ENCODE measurements at regions not wholly inside any gene's neighbourhood (a gene's known extent, or its start where the extent isn't known, plus 50 kb on each side); places are given as distances from the start of the nearest gene placed in this dataset.
A peak's percentile ranks its signal among the peaks of the same experiment; 100 is the strongest.

- Mint-ChIP-seq H3K27ac (peak overlapping the region in 1 of 7 donors; percentile 23), H3K36me3 (no peaks in the 10 kb centered on the region), H3K9me3 (peaks cover 0 to 2% (median 0%) of the 10 kb centered on the region in 7 donors), H3K4me3 (no peak overlapping the region), H3K27me3 (ENCODE audit: low read depth in 3 of 3) (peaks cover 0 to 4% (median 1%) of the 10 kb centered on the region in 3 donors), H3K4me1 (peaks cover 4% of the 10 kb centered on the region)
- Histone ChIP-seq H3K9me3 (replicated peaks in 1 of 2; ENCODE audit: control insufficient read depth in 1 of 2, insufficient read depth in 1 of 2, low read length in 2 of 2) (no peaks in the 10 kb centered on the region), H3K4me2 (replicated peaks; ENCODE audit: extremely low read depth, low read length, poor library complexity, severe bottlenecking) (no peak overlapping the region), H3K4me3 (replicated peaks in 1 of 3; ENCODE audit: low read depth in 2 of 3, low read length in 3 of 3) (no peak overlapping the region), H3K27me3 (ENCODE audit: control insufficient read depth in 2 of 2, insufficient read depth in 2 of 2, low read length in 2 of 2) (no peaks in the 10 kb centered on the region), H3K36me3 (replicated peaks in 1 of 2; ENCODE audit: control insufficient read depth in 1 of 2, insufficient read depth in 2 of 2, low read length in 2 of 2) (no peaks in the 10 kb centered on the region), H3K9ac (ENCODE audit: insufficient read depth, low read length, poor library complexity, severe bottlenecking) (no peak overlapping the region), H3K79me2 (ENCODE audit: insufficient read depth, low read length) (no peaks in the 10 kb centered on the region), H3K4me1 (ENCODE audit: control insufficient read depth in 1 of 2, insufficient read depth in 2 of 2, low read length in 2 of 2) (no peaks in the 10 kb centered on the region), H2AFZ (ENCODE audit: insufficient read depth, low read depth, low read length, poor library complexity, severe bottlenecking) (no peak overlapping the region), H3K27ac (ENCODE audit: low read depth in 1 of 2, low read length in 2 of 2) (no peak overlapping the region), H4K20me1 (ENCODE audit: insufficient read depth, low read length) (no peaks in the 10 kb centered on the region)
- intact Hi-C loops (cut with micrococcal nuclease): no loop called here
- TF ChIP-seq CTCF (IDR thresholded peaks at IDR 0.05): no peak
- no peak for DNase-seq
Measured at GRCh38 chr6:105847433-105847832, 238.7 kb upstream of the PRDM1 start.

GRCh38 chr6:105844275-105844883, 241.8 kb upstream of the PRDM1 start:
- no peak overlapping the region for H3K9ac ChIP-seq (ENCODE audit: insufficient read depth, low read length, poor library complexity, severe bottlenecking)
- H3K4me3 Mint-ChIP-seq: no peak overlapping the region
- peaks cover 0 to 2% (median 0%) of the 10 kb centered on the region in 7 donors for H3K9me3 Mint-ChIP-seq
- 80% methylated on average over 1 of the region's 7 CpGs for WGBS (ENCODE audit: insufficient coverage)
- H2AFZ ChIP-seq (ENCODE audit: insufficient read depth, low read depth, low read length, poor library complexity, severe bottlenecking): no peak overlapping the region
- no peak overlapping the region for H3K4me2 ChIP-seq (replicated peaks; ENCODE audit: extremely low read depth, low read length, poor library complexity, severe bottlenecking)
- no peak overlapping the region for H3K4me3 ChIP-seq (replicated peaks in 1 of 3; ENCODE audit: low read depth in 2 of 3, low read length in 3 of 3)
- no peaks in the 10 kb centered on the region for H3K4me1 ChIP-seq (ENCODE audit: control insufficient read depth in 1 of 2, insufficient read depth in 2 of 2, low read length in 2 of 2)
- no peak overlapping the region for H3K27ac ChIP-seq (ENCODE audit: low read depth in 1 of 2, low read length in 2 of 2)
- intact Hi-C loops (cut with micrococcal nuclease): no loop called here
- no peaks in the 10 kb centered on the region for H3K36me3 ChIP-seq (replicated peaks in 1 of 2; ENCODE audit: control insufficient read depth in 1 of 2, insufficient read depth in 2 of 2, low read length in 2 of 2)
- no peaks in the 10 kb centered on the region for H3K36me3 Mint-ChIP-seq
- TF ChIP-seq CTCF (IDR thresholded peaks at IDR 0.05): no peak
- no peaks in the 10 kb centered on the region for H3K79me2 ChIP-seq (ENCODE audit: insufficient read depth, low read length)
- H4K20me1 ChIP-seq (ENCODE audit: insufficient read depth, low read length): no peaks in the 10 kb centered on the region
- H3K27ac Mint-ChIP-seq: no peak overlapping the region
- no peaks in the 10 kb centered on the region for H3K4me1 Mint-ChIP-seq
- no peaks in the 10 kb centered on the region for H3K9me3 ChIP-seq (replicated peaks in 1 of 2; ENCODE audit: control insufficient read depth in 1 of 2, insufficient read depth in 1 of 2, low read length in 2 of 2)
- H3K27me3 ChIP-seq (ENCODE audit: control insufficient read depth in 2 of 2, insufficient read depth in 2 of 2, low read length in 2 of 2): no peaks in the 10 kb centered on the region
- DNase-seq: no peak
- peaks cover 0 to 4% (median 1%) of the 10 kb centered on the region in 3 donors for H3K27me3 Mint-ChIP-seq (ENCODE audit: low read depth in 3 of 3)
